Activated T-helper 17 cell treated with anti-CD3 and anti-CD28 coated beads, Interleukin-2, amount 50 U/mL, for 72 hours (primary cell): ENCODE measurements at regions not wholly inside any gene's neighbourhood (a gene's known extent, or its start where the extent isn't known, plus 50 kb on each side); places are given as distances from the start of the nearest gene placed in this dataset.

Experiments used
- ATAC-seq: fragments of 150-1000 bp; cut with Tn5 transposase; replicated peaks from 2 replicates; pipeline ENCODE4 v1.10.0; 2021; ENCODE audit warnings: mild to moderate bottlenecking, moderate library complexity
- H3K27ac Mint-ChIP-seq: one replicate; pipeline ENCODE4 v1.8.0; 2022; ENCODE audit warnings: mixed read lengths
- H3K27me3 Mint-ChIP-seq: one replicate; pipeline ENCODE4 v1.8.0; 2022; ENCODE audit warnings: mixed read lengths
- H3K36me3 Mint-ChIP-seq: one replicate; pipeline ENCODE4 v1.8.0; 2022; ENCODE audit warnings: low read depth, mild to moderate bottlenecking, mixed read lengths
- H3K4me1 Mint-ChIP-seq: one replicate; pipeline ENCODE4 v1.8.0; 2022; ENCODE audit warnings: mixed read lengths
- H3K4me3 Mint-ChIP-seq: one replicate; pipeline ENCODE4 v1.8.0; 2022; ENCODE audit warnings: mild to moderate bottlenecking, mixed read lengths
- H3K9me3 Mint-ChIP-seq: one replicate; pipeline ENCODE4 v1.8.0; 2022; ENCODE audit warnings: mixed read lengths

DNA sequence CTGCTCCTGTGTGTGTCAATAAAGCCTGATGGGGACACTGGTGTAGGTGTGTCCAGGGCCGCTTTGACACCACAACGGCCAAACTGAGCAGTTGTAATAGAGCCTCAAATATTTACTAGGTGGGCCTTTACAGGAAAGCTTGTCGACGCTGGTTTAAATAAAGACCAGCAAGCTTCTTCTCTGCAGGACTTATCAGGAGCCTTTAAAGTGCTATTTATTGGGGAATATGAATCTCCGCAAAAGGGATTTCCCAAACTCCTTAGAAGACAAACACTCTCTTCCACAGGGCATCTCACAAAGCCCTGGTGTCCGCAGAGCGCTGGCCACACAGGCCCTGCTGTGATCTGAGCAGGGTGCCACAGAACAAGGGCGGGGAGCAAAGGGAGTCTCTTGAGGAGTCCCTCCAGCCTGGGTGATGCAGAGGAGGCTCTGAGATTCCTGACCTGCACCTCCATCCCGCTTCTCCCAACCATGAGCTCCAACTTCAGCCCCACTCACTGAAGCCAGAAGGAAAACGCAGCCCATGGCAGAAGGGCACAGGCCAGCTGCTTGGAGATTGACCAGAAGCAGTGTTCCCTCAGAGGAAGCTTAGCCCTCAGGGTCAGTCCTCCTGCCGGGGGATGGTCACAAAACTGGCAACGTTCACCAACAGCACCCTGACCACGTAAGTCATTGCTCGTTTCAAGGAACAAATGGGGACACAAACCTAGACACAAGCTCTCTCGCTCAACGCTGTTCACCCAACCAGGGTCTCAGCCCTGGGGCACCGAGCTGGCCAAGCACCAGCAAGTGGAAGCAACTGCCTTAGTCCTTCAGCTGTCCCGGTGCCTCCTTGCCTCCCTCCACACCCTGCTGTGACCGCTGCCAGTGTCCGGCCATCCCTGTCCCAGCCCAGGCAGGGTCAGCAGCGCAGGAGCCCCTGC, 129.5 kb downstream of the OAT start:
- Mint-ChIP-seq H3K9me3 (no peaks in the 10 kb centered on the region), H3K4me1 (no peaks in the 10 kb centered on the region), H3K4me3 (no peak overlapping the region), H3K27me3 (no peaks in the 10 kb centered on the region), H3K36me3 (no peaks in the 10 kb centered on the region), H3K27ac (no peak overlapping the region)
- no peak for ATAC-seq

GRCh38 chr10:124288486-124288885, 130.2 kb downstream of the OAT start:
- no peaks in the 10 kb centered on the region for H3K9me3 Mint-ChIP-seq
- no peaks in the 10 kb centered on the region for H3K27me3 Mint-ChIP-seq
- no peak overlapping the region for H3K27ac Mint-ChIP-seq
- H3K36me3 Mint-ChIP-seq: no peaks in the 10 kb centered on the region
- no peaks in the 10 kb centered on the region for H3K4me1 Mint-ChIP-seq
- no peak overlapping the region for H3K4me3 Mint-ChIP-seq
- ATAC-seq: no peak

- Mint-ChIP-seq H3K9me3 (no peaks in the 10 kb centered on the region), H3K27ac (no peak overlapping the region), H3K36me3 (no peaks in the 10 kb centered on the region), H3K4me3 (no peak overlapping the region), H3K27me3 (no peaks in the 10 kb centered on the region), H3K4me1 (no peaks in the 10 kb centered on the region)
- ATAC-seq: no peak
Measured at GRCh38 chr10:124287791-124288190, 130.9 kb downstream of the OAT start.

DNA sequence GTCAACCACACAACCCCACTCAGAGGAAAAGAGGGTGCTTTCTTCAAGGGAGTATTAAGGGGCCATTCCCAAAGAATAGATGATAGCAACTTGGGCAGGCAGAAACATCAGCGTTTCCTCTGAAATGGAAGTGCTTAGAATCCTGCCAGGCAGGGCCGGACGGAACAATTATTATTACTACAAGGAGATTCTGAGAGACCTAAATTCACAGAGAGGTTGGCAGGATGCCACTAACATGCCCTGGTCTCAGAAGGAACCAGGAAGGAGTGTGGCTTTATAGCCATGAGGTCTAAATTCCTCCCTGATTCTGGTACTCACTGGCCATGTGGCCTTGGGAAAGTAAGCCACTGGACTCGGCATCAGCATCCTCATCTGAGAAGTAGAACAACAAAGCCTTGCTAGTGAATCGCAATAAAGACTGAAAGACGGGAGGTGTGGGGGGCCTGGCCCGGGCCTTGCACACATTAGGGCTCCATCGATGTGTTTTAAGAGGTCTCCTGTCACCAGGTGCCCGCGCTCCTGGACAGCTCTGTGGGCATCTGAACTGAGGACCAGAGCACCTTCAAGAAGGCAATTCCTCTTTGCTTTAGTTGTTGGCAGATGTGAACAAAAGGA, 131.5 kb downstream of the OAT start:
- no peak for ATAC-seq
- Mint-ChIP-seq H3K27ac (no peak overlapping the region), H3K27me3 (no peaks in the 10 kb centered on the region), H3K4me1 (no peaks in the 10 kb centered on the region), H3K36me3 (no peaks in the 10 kb centered on the region), H3K9me3 (no peaks in the 10 kb centered on the region), H3K4me3 (no peak overlapping the region)

GRCh38 chr10:124286621-124287020, 132.1 kb downstream of the OAT start:
- Mint-ChIP-seq H3K9me3 (no peaks in the 10 kb centered on the region), H3K27ac (no peak overlapping the region), H3K27me3 (no peaks in the 10 kb centered on the region), H3K4me3 (no peak overlapping the region), H3K4me1 (no peaks in the 10 kb centered on the region), H3K36me3 (no peaks in the 10 kb centered on the region)
- no peak for ATAC-seq

DNA sequence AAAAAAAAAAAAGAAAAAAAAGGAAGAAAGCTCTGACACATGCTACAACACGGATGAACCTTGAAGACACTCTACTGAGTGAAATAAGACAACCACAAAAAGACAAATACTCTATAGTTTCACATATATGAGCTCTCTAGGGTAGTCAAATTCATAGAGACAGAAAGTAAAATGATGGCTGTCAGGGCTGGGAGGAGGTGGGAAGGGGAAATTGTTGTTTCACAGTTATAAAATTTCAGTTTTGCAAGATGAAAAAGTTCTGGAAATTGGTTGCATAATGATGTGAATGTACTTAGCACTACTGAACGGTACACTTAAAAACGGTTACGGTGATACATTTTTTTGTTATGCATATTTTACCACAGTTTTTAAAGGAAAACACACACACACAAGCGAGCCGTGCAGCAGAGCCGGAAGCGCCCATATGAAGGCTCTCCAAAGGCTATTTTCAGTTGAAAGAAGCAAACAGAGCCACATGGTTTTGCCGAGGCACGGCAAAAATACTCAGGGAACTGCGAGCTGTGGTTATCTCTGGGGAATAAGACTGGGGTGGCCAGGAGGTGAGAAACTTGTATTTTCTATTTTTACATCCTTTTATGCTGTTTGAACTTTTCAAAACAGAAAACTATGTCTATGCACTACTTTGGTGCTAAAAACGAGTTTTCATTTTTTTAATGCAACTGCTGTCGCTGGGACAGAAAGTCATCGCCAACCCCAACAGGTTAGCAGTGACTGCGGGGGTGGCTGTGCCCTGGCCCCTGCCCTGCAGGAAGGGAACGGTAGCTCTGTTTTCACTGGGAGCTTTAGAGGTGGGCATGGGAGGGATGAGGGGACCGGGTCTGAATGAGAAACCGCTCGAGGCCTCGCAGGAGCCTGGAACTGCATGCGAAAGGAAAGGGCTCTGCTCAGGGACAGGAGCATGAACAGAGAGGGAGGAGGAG, 132.9 kb downstream of the OAT start:
- H3K27ac Mint-ChIP-seq: no peak overlapping the region
- no peaks in the 10 kb centered on the region for H3K4me1 Mint-ChIP-seq
- H3K36me3 Mint-ChIP-seq: no peaks in the 10 kb centered on the region
- ATAC-seq: peak; percentile 47
- H3K4me3 Mint-ChIP-seq: no peak overlapping the region
- H3K9me3 Mint-ChIP-seq: no peaks in the 10 kb centered on the region
- no peaks in the 10 kb centered on the region for H3K27me3 Mint-ChIP-seq

GRCh38 chr10:124283949-124284250, 134.8 kb downstream of the OAT start:
- Mint-ChIP-seq H3K4me1 (no peaks in the 10 kb centered on the region), H3K27me3 (no peaks in the 10 kb centered on the region), H3K4me3 (no peak overlapping the region), H3K36me3 (no peaks in the 10 kb centered on the region), H3K27ac (no peak overlapping the region), H3K9me3 (no peaks in the 10 kb centered on the region)
- no peak for ATAC-seq

- H3K27me3 Mint-ChIP-seq: no peaks in the 10 kb centered on the region
- no peaks in the 10 kb centered on the region for H3K4me1 Mint-ChIP-seq
- no peaks in the 10 kb centered on the region for H3K9me3 Mint-ChIP-seq
- H3K27ac Mint-ChIP-seq: no peak overlapping the region
- H3K36me3 Mint-ChIP-seq: no peaks in the 10 kb centered on the region
- H3K4me3 Mint-ChIP-seq: no peak overlapping the region
- no peak for ATAC-seq
Measured at GRCh38 chr10:124283215-124283948, 135.3 kb downstream of the OAT start.

- no peaks in the 10 kb centered on the region for H3K36me3 Mint-ChIP-seq
- no peak for ATAC-seq
Measured at GRCh38 chr10:124282326-124282725, 136.4 kb downstream of the OAT start.

GRCh38 chr10:124281666-124282065, 137.1 kb downstream of the OAT start:
- no peaks in the 10 kb centered on the region for H3K36me3 Mint-ChIP-seq
- no peak overlapping the region for H3K27ac Mint-ChIP-seq
- H3K9me3 Mint-ChIP-seq: no peaks in the 10 kb centered on the region
- no peaks in the 10 kb centered on the region for H3K4me1 Mint-ChIP-seq
- no peak for ATAC-seq
- H3K4me3 Mint-ChIP-seq: no peak overlapping the region
- H3K27me3 Mint-ChIP-seq: no peaks in the 10 kb centered on the region

More at GRCh38 chr10:124282326-124282725, 136.4 kb downstream of the OAT start:
- Mint-ChIP-seq H3K4me1 (no peaks in the 10 kb centered on the region), H3K27me3 (no peaks in the 10 kb centered on the region), H3K9me3 (no peaks in the 10 kb centered on the region), H3K27ac (no peak overlapping the region), H3K4me3 (no peak overlapping the region)

DNA sequence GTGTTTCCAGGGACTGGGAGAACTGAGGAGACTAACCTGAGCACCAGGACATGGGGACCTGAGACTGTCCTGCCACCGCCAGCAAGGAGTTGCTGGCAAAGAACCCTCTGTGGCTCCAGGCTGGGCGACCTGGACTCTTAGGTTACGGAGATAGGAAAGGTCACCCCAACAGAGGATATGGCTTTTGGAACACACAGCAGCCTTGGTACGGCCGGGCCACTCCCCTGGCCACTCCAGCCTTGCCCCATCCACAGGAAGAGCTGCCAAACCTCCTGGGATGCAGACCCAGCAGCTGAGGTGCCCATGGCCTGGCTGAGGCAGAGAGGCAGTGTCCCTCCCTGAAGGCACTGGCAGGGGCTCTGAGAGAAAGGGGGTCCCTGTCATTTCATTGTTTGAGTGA, 137.8 kb downstream of the OAT start:
- Mint-ChIP-seq H3K27me3 (no peaks in the 10 kb centered on the region), H3K36me3 (no peaks in the 10 kb centered on the region), H3K4me1 (no peaks in the 10 kb centered on the region), H3K9me3 (no peaks in the 10 kb centered on the region), H3K27ac (no peak overlapping the region), H3K4me3 (no peak overlapping the region)
- no peak for ATAC-seq

DNA sequence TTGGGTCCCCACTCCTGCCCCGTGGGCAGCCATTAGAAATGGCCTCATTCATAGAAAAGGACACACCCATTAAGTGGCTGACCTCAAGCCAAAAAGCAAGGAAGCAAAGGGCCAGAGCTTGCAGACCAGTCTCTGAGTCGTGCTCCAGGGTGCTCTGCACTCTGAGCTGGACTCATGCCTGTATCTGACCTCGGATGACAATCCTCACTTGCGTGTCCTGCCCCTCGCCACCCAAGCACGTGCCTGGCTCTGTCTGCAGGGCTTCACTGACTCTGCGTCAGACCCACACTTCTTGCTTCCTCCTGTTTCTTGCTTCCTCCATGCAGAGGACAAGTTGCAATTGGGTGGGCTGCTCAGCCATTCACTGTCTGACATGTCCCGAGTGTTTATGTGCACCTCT, 138.8 kb downstream of the OAT start:
- Mint-ChIP-seq H3K27me3 (no peaks in the 10 kb centered on the region), H3K4me1 (no peaks in the 10 kb centered on the region), H3K4me3 (no peak overlapping the region)

DNA sequence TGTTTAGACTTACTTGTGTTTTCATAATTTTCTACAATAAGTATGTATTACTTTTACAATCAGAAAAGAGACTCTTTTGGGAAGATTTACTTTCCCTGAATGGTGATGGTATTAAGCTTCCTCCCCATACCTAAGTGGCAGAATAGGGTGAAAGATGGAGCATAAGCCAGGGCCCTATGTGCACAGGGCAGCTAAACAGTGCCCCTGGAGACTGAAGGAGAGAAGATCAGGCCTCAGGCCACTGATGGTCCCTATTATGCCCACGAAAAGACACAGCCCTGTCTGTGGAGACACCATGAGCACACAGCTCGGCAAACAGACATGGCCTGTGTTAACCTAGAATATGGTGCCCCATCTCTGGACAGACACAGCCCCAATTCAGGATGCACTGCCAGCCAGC, 139.4 kb downstream of the OAT start:
- Mint-ChIP-seq H3K4me3 (no peak overlapping the region), H3K27me3 (no peaks in the 10 kb centered on the region), H3K27ac (no peak overlapping the region), H3K9me3 (no peaks in the 10 kb centered on the region), H3K4me1 (no peaks in the 10 kb centered on the region), H3K36me3 (no peaks in the 10 kb centered on the region)
- ATAC-seq: no peak

More for the DNA sequence above, 138.8 kb downstream of the OAT start:
- H3K36me3 Mint-ChIP-seq: no peaks in the 10 kb centered on the region
- no peaks in the 10 kb centered on the region for H3K9me3 Mint-ChIP-seq
- no peak for ATAC-seq
- no peak overlapping the region for H3K27ac Mint-ChIP-seq

- no peak for ATAC-seq
- Mint-ChIP-seq H3K4me3 (no peak overlapping the region), H3K4me1 (no peaks in the 10 kb centered on the region), H3K27me3 (no peaks in the 10 kb centered on the region), H3K36me3 (no peaks in the 10 kb centered on the region), H3K9me3 (peaks cover under 1% of the 10 kb centered on the region), H3K27ac (no peak overlapping the region)
Measured at GRCh38 chr10:124278356-124278755, 140.4 kb downstream of the OAT start.
